ENCODE measurements at regions not wholly inside any gene's neighbourhood (a gene's known extent, or its start where the extent isn't known, plus 50 kb on each side); places are given as distances from the start of the nearest gene placed in this dataset.
"Not testable (repeated sequence)": the region's sequence is repeated elsewhere in the genome, so short reads cannot be mapped to it uniquely, and the experiment has no call there.

DNA sequence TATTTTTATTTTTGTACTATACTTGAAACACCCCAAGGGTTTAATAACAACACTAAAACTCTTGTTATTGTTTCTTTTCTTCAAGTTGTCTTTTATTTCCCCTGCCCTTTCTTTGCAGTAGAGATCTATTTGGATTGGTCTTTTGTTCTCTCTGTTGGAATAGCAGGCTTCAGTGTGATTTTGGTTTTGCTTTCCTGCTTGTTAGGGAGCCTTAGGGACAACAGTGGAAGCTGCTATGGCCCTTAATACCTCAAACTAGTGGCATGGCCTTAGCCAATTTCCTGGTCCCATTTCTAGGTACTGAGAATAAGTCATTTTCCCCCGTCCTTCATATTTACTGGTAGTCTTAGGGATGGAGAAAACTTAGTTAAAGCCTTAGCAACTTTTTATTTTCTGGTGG lies 535.4 kb upstream of the NDST4 start:
- no peak for DNase-seq (ENCODE audit: low spot score)

DNA sequence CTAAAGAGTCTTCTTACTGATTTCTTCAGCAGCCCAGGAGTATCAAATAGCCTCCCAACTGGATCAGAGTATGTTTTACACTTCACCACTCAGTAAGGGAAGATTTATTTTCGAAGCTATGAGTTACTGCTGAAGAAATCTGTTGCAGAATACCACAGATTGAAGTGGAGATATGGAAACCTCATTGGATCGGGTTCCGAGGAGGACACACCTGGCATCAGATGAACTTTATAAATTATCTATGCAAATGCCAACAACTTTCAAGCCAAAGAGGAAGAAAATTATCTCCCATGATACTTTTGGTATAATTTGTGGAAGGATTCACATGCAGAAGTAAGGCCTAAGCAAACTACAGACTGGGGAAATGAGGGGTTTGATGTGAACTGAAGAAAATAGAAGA lies 515.9 kb upstream of the NDST4 start:
- no peak for DNase-seq (ENCODE audit: low spot score)

DNA sequence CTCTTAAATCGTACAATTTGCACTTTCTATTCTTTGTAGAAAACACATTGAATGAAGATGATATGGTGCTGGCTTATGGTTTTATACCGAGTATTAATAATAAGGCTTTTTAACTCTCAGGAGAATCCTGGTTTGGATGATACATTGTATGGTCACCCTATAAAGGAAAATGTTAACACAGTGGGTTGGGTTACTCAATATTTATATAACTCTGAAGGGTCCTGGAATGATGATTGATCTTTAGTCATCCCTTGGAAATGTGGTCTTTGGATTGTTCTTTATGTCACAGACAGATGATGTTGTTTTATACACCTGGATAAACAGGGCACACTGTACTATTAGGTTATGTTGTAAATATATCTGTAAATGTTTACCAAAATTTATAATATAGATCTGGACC lies 496.2 kb upstream of the NDST4 start:
- DNase-seq (ENCODE audit: low spot score): no peak

GRCh38 chr4:115607311-115607710 lies 493.9 kb upstream of the NDST4 start:
- no peak for DNase-seq (ENCODE audit: low spot score)

GRCh38 chr4:115596265-115597001 lies 483.0 kb upstream of the NDST4 start:
- no peak for DNase-seq (ENCODE audit: low spot score)

- no peak for DNase-seq (ENCODE audit: low spot score)
These were observed 467.5 kb upstream of the NDST4 start for GRCh38 chr4:115580901-115581300.

GRCh38 chr4:115575851-115576250 lies 462.4 kb upstream of the NDST4 start:
- peak; percentile 30 for DNase-seq (ENCODE audit: low spot score)

DNA sequence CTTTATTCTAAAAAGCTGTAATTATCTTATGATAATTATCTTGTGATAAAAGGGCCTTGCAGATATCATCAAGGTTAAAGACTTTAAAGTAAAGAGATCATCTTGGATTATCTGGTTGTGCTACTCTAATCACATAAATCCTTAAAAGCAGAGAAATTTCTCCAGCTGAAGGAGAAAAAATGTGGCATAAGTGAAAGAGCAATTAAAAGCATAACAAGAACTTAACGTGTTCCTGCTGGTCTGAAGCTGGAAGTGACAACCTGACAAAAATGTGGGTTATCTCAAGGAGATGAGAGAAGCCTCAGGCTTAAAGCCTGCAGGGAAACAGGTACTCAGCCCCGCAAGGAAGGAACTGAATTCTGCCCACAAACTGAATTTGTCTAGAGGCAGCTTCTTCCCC lies 449.1 kb upstream of the NDST4 start:
- DNase-seq (ENCODE audit: low spot score): no peak

GRCh38 chr4:115548123-115548522 lies 434.7 kb upstream of the NDST4 start:
- DNase-seq (ENCODE audit: low spot score): no peak

DNA sequence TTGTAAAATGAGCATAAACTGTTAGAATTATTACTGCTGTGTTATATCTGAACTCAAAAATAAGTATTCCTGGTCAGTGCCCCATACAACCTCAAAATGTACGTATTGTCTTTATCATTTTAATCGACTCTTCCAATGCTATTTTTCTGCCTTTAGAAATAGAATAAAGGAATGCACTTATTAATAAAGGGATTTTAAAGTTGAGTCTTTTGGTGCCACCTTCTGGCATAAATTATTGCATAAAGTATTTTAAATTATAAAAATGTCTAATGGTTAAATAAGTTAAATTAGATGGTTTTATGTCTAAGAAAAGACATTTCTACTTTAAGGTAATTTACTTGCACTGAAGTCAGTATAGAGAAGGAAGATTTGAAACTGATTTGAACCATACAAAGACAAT lies 424.0 kb upstream of the NDST4 start:
- peak; percentile 10 for DNase-seq (ENCODE audit: low spot score)

DNA sequence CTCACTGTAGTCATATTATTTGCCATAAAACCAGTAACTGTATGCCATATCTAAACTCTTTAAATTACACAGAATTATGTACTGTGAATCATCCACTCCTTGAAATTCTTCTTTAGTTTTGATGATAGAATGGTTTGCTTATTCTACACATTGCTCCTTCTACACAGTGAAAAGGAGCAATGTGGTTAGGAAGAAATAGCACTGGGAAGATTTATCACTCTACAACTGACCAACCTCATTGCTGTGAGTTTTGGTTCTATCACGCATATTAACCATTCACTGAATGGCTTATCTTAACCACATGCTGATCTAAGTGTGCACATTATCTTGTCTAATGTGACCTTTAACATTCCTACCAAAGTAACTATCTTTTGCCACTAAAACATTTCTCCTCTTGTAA lies 415.7 kb upstream of the NDST4 start:
- no peak for DNase-seq (ENCODE audit: low spot score)

DNA sequence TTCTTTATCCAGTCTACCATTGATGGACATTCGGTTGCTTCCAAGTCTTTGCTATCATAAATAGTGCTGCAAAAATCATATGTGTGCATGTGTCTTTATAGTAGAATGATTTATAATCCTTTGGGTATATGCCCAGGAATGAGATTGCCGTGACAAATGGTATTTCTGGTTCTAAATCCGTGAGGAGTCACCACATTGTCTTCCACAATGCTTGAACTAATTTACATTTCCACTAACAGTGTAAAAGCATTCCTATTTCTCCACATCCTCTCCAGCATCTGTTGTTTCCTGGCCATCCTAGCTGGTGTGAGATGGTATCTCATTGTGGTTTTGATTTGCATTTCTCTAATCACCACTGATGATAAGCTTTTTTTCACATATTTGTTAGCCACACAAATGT lies 406.1 kb upstream of the NDST4 start:
- DNase-seq (ENCODE audit: low spot score): not testable (repeated sequence)

- no peak for DNase-seq (ENCODE audit: low spot score)
These were observed 402.4 kb upstream of the NDST4 start for GRCh38 chr4:115515772-115516171.

DNA sequence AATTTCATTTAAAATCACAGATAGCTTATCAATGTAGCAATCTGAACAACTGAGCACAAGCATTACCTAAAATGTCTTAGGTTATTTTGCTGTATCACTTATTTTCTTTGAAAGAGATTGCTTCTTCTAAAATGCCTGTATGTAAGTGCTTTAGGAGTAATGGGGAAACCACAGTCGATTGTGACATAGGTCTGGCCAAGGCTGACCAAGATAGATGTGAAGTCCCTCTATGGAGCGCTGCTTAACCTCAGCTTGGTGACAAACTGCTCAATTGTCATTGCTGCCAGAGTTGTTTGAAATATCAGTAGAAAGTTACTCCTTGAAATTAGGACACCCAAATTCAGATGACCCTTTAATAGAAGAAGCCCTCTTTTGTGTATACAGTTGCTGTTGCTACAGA lies 401.9 kb upstream of the NDST4 start:
- DNase-seq (ENCODE audit: low spot score): no peak

- no peak for DNase-seq (ENCODE audit: low spot score)
These were observed 401.3 kb upstream of the NDST4 start for GRCh38 chr4:115514675-115515074.

- no peak for DNase-seq (ENCODE audit: low spot score)
These were observed 391.9 kb upstream of the NDST4 start for GRCh38 chr4:115505326-115505725.

- no peak for DNase-seq (ENCODE audit: low spot score)
These were observed 388.2 kb upstream of the NDST4 start for GRCh38 chr4:115501656-115502055.

GRCh38 chr4:115493770-115494169 lies 380.4 kb upstream of the NDST4 start:
- not testable (repeated sequence) for DNase-seq (ENCODE audit: low spot score)

- no peak for DNase-seq (ENCODE audit: low spot score)
These were observed 378.3 kb upstream of the NDST4 start for GRCh38 chr4:115491686-115492085.

DNA sequence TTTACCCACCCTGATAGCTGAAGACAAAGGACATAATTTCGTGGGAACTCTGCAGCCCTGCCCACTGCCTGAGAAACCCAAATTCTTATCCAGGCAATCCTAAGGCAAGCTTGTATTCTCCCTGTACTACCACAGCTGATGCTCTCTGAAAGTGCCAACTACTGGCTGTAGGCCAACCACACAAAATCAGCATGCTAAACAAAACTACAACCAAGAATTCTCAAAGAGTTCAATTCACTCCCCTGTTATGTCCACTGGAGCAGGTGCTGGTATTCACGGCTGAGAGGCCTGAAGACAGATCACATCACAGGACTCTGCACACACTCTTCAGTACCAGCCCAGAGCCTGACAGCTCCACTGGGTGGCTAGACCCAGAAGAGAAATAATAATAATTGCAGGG lies 375.9 kb upstream of the NDST4 start:
- DNase-seq (ENCODE audit: low spot score): no peak

DNA sequence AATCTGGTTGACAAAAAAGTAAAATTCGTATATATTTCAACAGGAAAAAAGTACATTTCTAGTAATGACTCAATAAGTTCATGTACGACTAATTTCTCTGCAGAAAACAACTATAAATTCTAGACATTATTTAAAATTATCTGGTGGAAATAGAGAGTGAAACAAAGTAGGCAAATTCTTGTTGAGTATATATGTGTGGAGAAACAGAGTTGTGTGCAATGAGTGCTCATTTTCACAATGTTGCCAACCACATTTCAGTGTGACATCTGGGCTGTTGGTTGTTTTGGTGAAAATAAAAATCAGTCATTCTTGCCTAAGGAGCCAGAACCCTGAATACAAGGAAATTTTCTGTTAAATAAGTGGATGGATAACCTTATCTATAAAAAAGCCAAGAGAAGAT lies 372.0 kb upstream of the NDST4 start:
- DNase-seq (ENCODE audit: low spot score): no peak

GRCh38 chr4:115484479-115484878 lies 371.1 kb upstream of the NDST4 start:
- no peak for DNase-seq (ENCODE audit: low spot score)

DNA sequence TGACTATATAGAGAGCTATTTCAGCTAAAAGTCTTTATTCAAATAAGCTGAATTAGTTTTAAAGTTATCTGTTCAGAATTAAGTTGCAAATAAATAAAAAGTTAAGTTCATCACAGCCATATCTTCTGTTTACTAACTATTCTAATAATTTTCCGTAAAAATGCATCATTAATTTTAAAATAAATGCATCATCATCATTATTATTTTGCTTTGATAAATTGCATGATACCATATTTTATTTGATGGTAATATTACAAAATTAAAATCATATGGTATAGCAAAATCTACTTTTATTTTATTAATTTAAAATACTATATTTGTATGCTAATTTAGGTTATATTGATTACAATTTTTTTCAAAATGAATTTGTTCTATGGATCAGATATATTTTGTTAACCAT lies 357.3 kb upstream of the NDST4 start:
- DNase-seq (ENCODE audit: low spot score): no peak

DNA sequence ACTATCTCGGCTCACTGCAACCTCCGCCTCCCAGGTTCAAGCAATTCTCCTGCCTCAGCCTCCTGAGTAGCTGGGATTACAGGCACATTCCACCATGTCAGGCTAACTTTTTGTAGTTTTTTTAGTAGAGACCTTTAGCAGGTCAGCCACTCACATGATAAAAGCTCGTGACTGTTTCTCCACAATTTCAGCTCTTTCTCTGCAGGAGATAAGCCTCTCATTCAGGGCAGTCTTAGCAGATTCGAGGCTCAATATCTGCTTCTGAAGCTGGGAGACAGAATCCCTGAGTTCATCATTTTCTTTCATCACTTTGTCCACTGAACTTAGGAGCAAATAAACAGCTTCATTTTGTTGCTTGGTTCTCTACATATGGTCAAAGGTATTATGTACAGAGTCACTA lies 345.9 kb upstream of the NDST4 start:
- DNase-seq (ENCODE audit: low spot score): not testable (repeated sequence)

- no peak for DNase-seq (ENCODE audit: low spot score)
These were observed 342.8 kb upstream of the NDST4 start for GRCh38 chr4:115456231-115456630.

Data from COLO829 (cell line).